T1000 (cell line): ENCODE measurements at regions not wholly inside any gene's neighbourhood (a gene's known extent, or its start where the extent isn't known, plus 50 kb on each side); places are given as distances from the start of the nearest gene placed in this dataset.

Experiments used
- DNase-seq: peaks from one replicate; lab custom pipeline; 2025; ENCODE audit warnings: mixed read lengths; lab: John Stamatoyannopoulos, UW

- no peak for DNase-seq
These were observed 50.3 kb upstream of the STX16 start for GRCh38 chr20:58600756-58601155.

GRCh38 chr20:58599966-58600365, 51.1 kb upstream of the STX16 start:
- no peak for DNase-seq

- no peak for DNase-seq
These were observed 52.7 kb upstream of the STX16 start for GRCh38 chr20:58598211-58599015.

GRCh38 chr20:58597249-58597891, 53.7 kb upstream of the STX16 start:
- no peak for DNase-seq

- no peak for DNase-seq
These were observed 54.3 kb upstream of the STX16 start for GRCh38 chr20:58596750-58597248.

- DNase-seq, result no peak
These were observed 54.8 kb upstream of the STX16 start for GRCh38 chr20:58596244-58596643.

GRCh38 chr20:58595167-58595566, 55.9 kb upstream of the STX16 start:
- DNase-seq, result no peak

- DNase-seq, result no peak
These were observed 57.0 kb upstream of the STX16 start for GRCh38 chr20:58593880-58594638.

GRCh38 chr20:58592076-58592695, 58.9 kb upstream of the STX16 start:
- no peak for DNase-seq

- DNase-seq, result no peak
These were observed 60.2 kb upstream of the STX16 start for GRCh38 chr20:58590679-58591473.

GRCh38 chr20:58587467-58587866, 63.6 kb upstream of the STX16 start:
- no peak for DNase-seq

GRCh38 chr20:58586565-58587093, 64.5 kb upstream of the STX16 start:
- DNase-seq, result no peak

- no peak for DNase-seq
These were observed 65.1 kb upstream of the STX16 start for GRCh38 chr20:58585753-58586540.

- DNase-seq, result no peak
These were observed 66.0 kb upstream of the STX16 start for GRCh38 chr20:58584881-58585752.

GRCh38 chr20:58584051-58584824, 66.8 kb upstream of the STX16 start:
- DNase-seq, result no peak

GRCh38 chr20:58583586-58583985, 67.5 kb upstream of the STX16 start:
- no peak for DNase-seq

GRCh38 chr20:58583176-58583575, 67.9 kb upstream of the STX16 start:
- no peak for DNase-seq

- DNase-seq, result no peak
These were observed 65.3 kb upstream of the APCDD1L start for GRCh38 chr20:58580474-58580835.
